SK-N-SH treated with all-trans-retinoic acid at 6 μM for 48 hours (cell line): ENCODE measurements at regions not wholly inside any gene's neighbourhood (a gene's known extent, or its start where the extent isn't known, plus 50 kb on each side); places are given as distances from the start of the nearest gene placed in this dataset.

ENCODE experiments used
- ATAC-seq: fragments of 200-7000 bp; cut with Tn5 transposase; 3 replicates; pipeline ENCODE4 v1.9.1; 2020; ENCODE audit warnings: mild to moderate bottlenecking, moderate library complexity
- ARNTL ChIP-seq: fragments of 450-650 bp; formaldehyde crosslinking; IDR thresholded peaks from 2 replicates; pipeline ENCODE4 v1.5.0; 2020; ENCODE audit warnings: low read depth, mild to moderate bottlenecking, moderate library complexity, borderline replicate concordance
- BACH2 ChIP-seq: fragments of 250-450 bp; sonication (Bioruptor Pico); IDR thresholded peaks from 2 replicates; pipeline ENCODE4 v1.9.0; 2021; ENCODE audit warnings: mild to moderate bottlenecking, borderline replicate concordance
- CSDC2 ChIP-seq: fragments of 250-450 bp; sonication (Bioruptor Pico); IDR thresholded peaks from 2 replicates; pipeline ENCODE4 v1.5.0; 2020; ENCODE audit warnings: mild to moderate bottlenecking, moderate library complexity
- ESRRG ChIP-seq: fragments of 250-450 bp; sonication (Bioruptor Pico); IDR thresholded peaks from 2 replicates; pipeline ENCODE4 v1.6.1; 2021; ENCODE audit warnings: mild to moderate bottlenecking
- GLIS3 ChIP-seq: fragments of 250-450 bp; sonication (Bioruptor Pico); IDR thresholded peaks from 2 replicates; pipeline ENCODE4 v1.5.0; 2020; ENCODE audit warnings: mild to moderate bottlenecking, moderate library complexity
- ISL1 ChIP-seq: fragments of 250-450 bp; sonication (Bioruptor Pico); IDR thresholded peaks from 2 replicates; pipeline ENCODE4 v2.1.2; 2022; ENCODE audit warnings: mild to moderate bottlenecking, moderate library complexity
- OSR1 ChIP-seq: fragments of 250-450 bp; sonication (Bioruptor Pico); IDR thresholded peaks from 2 replicates; pipeline ENCODE4 v1.8.0; 2022; ENCODE audit warnings: moderate library complexity, mild to moderate bottlenecking, inconsistent platforms
- PPARA ChIP-seq: fragments of 250-450 bp; sonication (Bioruptor Pico); IDR thresholded peaks from 2 replicates; pipeline ENCODE4 v1.5.0; 2020; ENCODE audit warnings: mild to moderate bottlenecking, borderline replicate concordance
- RARB ChIP-seq: fragments of 250-450 bp; sonication (Bioruptor Pico); IDR thresholded peaks from 2 replicates; pipeline ENCODE4 v1.8.0; 2021; ENCODE audit warnings: mild to moderate bottlenecking, moderate library complexity
- SNAI2 ChIP-seq: fragments of 250-450 bp; sonication (Bioruptor Pico); IDR thresholded peaks from 2 replicates; pipeline ENCODE4 v1.5.0; 2020; ENCODE audit warnings: mild to moderate bottlenecking, moderate library complexity
- TCF4 ChIP-seq: fragments of 250-450 bp; sonication (Bioruptor Pico); IDR thresholded peaks from 2 replicates; pipeline ENCODE4 v1.8.0; 2021; ENCODE audit warnings: mild to moderate bottlenecking, moderate library complexity, borderline replicate concordance
- TOX ChIP-seq: fragments of 250-450 bp; sonication (Bioruptor Pico); IDR thresholded peaks from 2 replicates; pipeline ENCODE4 v1.8.0; 2021; ENCODE audit warnings: mild to moderate bottlenecking, moderate library complexity, borderline replicate concordance
- ZC3H10 ChIP-seq: fragments of 250-450 bp; sonication (Bioruptor Pico); IDR thresholded peaks from 2 replicates; pipeline ENCODE4 v1.5.1; 2021; ENCODE audit warnings: mild to moderate bottlenecking, moderate library complexity
- ZFP3 ChIP-seq: fragments of 250-450 bp; sonication (Bioruptor Pico); IDR thresholded peaks from 2 replicates; pipeline ENCODE4 v1.5.0; 2020; ENCODE audit warnings: mild to moderate bottlenecking, moderate library complexity
- ZFP30 ChIP-seq: fragments of 450-650 bp; formaldehyde crosslinking; IDR thresholded peaks from 2 replicates; pipeline ENCODE4 v1.5.0; 2022; ENCODE audit warnings: mild to moderate bottlenecking, moderate library complexity
- ZNF565 ChIP-seq: fragments of 450-650 bp; formaldehyde crosslinking; conservative IDR thresholded peaks from 2 replicates; pipeline ENCODE4 v1.5.0; 2020; ENCODE audit warnings: low read depth, mild to moderate bottlenecking, moderate library complexity
- ZNF70 ChIP-seq: fragments of 450-650 bp; formaldehyde crosslinking; IDR thresholded peaks from 2 replicates; pipeline ENCODE4 v1.5.0; 2020; ENCODE audit warnings: mild to moderate bottlenecking, moderate library complexity
- ZNF8 ChIP-seq: fragments of 450-650 bp; formaldehyde crosslinking; IDR thresholded peaks from 2 replicates; pipeline ENCODE4 v1.5.0; 2020; ENCODE audit warnings: mild to moderate bottlenecking, moderate library complexity
- TF ChIP-seq, protein P1 (sequence below): fragments of 250-450 bp; sonication (Bioruptor Pico); IDR thresholded peaks from 2 replicates; pipeline ENCODE4 v1.8.0; 2021; ENCODE audit warnings: low read depth, mild to moderate bottlenecking, moderate library complexity, borderline replicate concordance
- TF ChIP-seq, protein P2 (sequence below): fragments of 250-450 bp; sonication (Bioruptor Pico); IDR thresholded peaks from 2 replicates; pipeline ENCODE4 v1.5.1; 2021; ENCODE audit warnings: mild to moderate bottlenecking, moderate library complexity
- TF ChIP-seq, protein P3 (sequence below): fragments of 250-450 bp; sonication (Bioruptor Pico); IDR thresholded peaks from 2 replicates; pipeline ENCODE4 v1.5.0; 2020; ENCODE audit warnings: mild to moderate bottlenecking, moderate library complexity
- TF ChIP-seq, protein P4 (sequence below): fragments of 250-450 bp; sonication (Bioruptor Pico); IDR thresholded peaks from 2 replicates; pipeline ENCODE4 v1.5.1; 2020; ENCODE audit warnings: low read depth, mild to moderate bottlenecking, moderate library complexity

DNA sequence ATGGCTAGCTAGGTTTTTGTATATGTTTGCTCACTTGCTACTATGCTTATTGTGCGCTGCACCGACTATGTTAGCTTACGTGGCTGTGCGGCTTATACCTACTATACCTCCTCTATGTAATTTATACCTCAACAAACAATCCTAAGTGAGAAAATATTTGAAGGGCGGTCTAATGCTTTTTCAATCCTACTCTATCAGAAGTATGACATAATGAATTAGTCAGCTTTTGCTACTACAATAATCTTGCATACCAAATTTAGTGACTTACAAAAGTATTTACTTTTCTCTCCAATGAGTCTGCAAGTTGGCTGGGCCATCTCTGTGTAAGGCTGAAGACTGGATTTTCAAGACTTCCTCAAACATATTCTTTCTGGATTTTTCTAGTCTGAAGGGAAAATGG is 391.2 kb upstream of the NECTIN3 start:
- ATAC-seq, result no peak
- no peak for TF ChIP-seq TOX (CRISPR knock-in tag)
- no peak for TF ChIP-seq PPARA
- TF ChIP-seq ZFP3, result no peak
- TF ChIP-seq, protein P1, sequence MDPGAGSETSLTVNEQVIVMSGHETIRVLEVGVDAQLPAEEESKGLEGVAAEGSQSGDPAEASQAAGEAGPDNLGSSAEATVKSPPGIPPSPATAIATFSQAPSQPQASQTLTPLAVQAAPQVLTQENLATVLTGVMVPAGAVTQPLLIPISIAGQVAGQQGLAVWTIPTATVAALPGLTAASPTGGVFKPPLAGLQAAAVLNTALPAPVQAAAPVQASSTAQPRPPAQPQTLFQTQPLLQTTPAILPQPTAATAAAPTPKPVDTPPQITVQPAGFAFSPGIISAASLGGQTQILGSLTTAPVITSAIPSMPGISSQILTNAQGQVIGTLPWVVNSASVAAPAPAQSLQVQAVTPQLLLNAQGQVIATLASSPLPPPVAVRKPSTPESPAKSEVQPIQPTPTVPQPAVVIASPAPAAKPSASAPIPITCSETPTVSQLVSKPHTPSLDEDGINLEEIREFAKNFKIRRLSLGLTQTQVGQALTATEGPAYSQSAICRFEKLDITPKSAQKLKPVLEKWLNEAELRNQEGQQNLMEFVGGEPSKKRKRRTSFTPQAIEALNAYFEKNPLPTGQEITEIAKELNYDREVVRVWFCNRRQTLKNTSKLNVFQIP (CRISPR knock-in tag), result no peak
- no peak for TF ChIP-seq ARNTL
- TF ChIP-seq RARB, result no peak
- no peak for TF ChIP-seq ZNF8 (CRISPR knock-in tag)
- no peak for TF ChIP-seq CSDC2 (CRISPR knock-in tag)
- TF ChIP-seq OSR1 (CRISPR knock-in tag), result no peak
- TF ChIP-seq SNAI2, result no peak
- TF ChIP-seq, protein P2, sequence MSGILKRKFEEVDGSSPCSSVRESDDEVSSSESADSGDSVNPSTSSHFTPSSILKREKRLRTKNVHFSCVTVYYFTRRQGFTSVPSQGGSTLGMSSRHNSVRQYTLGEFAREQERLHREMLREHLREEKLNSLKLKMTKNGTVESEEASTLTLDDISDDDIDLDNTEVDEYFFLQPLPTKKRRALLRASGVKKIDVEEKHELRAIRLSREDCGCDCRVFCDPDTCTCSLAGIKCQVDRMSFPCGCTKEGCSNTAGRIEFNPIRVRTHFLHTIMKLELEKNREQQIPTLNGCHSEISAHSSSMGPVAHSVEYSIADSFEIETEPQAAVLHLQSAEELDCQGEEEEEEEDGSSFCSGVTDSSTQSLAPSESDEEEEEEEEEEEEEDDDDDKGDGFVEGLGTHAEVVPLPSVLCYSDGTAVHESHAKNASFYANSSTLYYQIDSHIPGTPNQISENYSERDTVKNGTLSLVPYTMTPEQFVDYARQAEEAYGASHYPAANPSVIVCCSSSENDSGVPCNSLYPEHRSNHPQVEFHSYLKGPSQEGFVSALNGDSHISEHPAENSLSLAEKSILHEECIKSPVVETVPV (CRISPR knock-in tag), result no peak
- no peak for TF ChIP-seq BACH2 (CRISPR knock-in tag)
- TF ChIP-seq ZFP30 (CRISPR knock-in tag), result no peak
- TF ChIP-seq GLIS3 (CRISPR knock-in tag), result no peak
- no peak for TF ChIP-seq TCF4 (CRISPR knock-in tag)

DNA sequence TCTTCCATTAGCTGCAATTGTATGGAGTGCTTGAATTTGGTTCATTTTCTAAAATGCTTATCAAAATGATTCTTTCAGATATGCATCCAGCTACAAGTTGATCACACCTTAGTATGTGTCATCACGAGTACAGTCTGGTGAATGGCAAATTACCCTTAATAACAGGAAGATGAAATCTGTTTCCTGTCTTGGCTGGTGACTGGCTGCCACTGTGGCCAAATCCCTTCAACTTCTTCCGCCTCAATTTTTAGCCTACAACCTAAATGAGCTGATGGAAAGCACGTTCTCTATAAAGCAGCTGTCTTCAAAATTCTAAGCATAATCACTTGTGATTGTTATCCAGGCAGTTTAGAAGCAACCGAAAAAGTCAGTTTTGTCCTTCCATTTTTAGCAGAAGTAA is 387.1 kb upstream of the NECTIN3 start:
- TF ChIP-seq, protein P1 (CRISPR knock-in tag), result no peak
- TF ChIP-seq ISL1 (CRISPR knock-in tag), result no peak
- TF ChIP-seq ZNF8 (CRISPR knock-in tag), result no peak
- TF ChIP-seq ZC3H10 (CRISPR knock-in tag), result no peak
- TF ChIP-seq, protein P2 (CRISPR knock-in tag), result no peak
- no peak for TF ChIP-seq GLIS3 (CRISPR knock-in tag)
- TF ChIP-seq ZNF70 (CRISPR knock-in tag), result no peak
- no peak for TF ChIP-seq TOX (CRISPR knock-in tag)
- TF ChIP-seq CSDC2 (CRISPR knock-in tag), result no peak
- no peak for TF ChIP-seq TCF4 (CRISPR knock-in tag)
- TF ChIP-seq, protein P3, sequence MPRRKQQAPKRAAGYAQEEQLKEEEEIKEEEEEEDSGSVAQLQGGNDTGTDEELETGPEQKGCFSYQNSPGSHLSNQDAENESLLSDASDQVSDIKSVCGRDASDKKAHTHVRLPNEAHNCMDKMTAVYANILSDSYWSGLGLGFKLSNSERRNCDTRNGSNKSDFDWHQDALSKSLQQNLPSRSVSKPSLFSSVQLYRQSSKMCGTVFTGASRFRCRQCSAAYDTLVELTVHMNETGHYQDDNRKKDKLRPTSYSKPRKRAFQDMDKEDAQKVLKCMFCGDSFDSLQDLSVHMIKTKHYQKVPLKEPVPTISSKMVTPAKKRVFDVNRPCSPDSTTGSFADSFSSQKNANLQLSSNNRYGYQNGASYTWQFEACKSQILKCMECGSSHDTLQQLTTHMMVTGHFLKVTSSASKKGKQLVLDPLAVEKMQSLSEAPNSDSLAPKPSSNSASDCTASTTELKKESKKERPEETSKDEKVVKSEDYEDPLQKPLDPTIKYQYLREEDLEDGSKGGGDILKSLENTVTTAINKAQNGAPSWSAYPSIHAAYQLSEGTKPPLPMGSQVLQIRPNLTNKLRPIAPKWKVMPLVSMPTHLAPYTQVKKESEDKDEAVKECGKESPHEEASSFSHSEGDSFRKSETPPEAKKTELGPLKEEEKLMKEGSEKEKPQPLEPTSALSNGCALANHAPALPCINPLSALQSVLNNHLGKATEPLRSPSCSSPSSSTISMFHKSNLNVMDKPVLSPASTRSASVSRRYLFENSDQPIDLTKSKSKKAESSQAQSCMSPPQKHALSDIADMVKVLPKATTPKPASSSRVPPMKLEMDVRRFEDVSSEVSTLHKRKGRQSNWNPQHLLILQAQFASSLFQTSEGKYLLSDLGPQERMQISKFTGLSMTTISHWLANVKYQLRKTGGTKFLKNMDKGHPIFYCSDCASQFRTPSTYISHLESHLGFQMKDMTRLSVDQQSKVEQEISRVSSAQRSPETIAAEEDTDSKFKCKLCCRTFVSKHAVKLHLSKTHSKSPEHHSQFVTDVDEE (CRISPR knock-in tag), result no peak
- no peak for TF ChIP-seq ARNTL
- TF ChIP-seq ESRRG (CRISPR knock-in tag), result no peak
- TF ChIP-seq, protein P4, sequence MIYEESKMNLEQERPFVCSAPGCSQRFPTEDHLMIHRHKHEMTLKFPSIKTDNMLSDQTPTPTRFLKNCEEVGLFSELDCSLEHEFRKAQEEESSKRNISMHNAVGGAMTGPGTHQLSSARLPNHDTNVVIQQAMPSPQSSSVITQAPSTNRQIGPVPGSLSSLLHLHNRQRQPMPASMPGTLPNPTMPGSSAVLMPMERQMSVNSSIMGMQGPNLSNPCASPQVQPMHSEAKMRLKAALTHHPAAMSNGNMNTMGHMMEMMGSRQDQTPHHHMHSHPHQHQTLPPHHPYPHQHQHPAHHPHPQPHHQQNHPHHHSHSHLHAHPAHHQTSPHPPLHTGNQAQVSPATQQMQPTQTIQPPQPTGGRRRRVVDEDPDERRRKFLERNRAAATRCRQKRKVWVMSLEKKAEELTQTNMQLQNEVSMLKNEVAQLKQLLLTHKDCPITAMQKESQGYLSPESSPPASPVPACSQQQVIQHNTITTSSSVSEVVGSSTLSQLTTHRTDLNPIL (CRISPR knock-in tag), result no peak
- no peak for TF ChIP-seq PPARA
- no peak for TF ChIP-seq SNAI2
- TF ChIP-seq ZNF565 (CRISPR knock-in tag), result no peak
- no peak for TF ChIP-seq RARB
- TF ChIP-seq, all 23 proteins: peak for 0
- no peak for ATAC-seq
